ENCODE measurements at regions not wholly inside any gene's neighbourhood (a gene's known extent, or its start where the extent isn't known, plus 50 kb on each side); places are given as distances from the start of the nearest gene placed in this dataset.

GRCh38 chr15:100703032-100703578 lies 100.7 kb downstream of the ASB7 start:
- H3K27me3 ChIP-seq (ENCODE audit: insufficient read depth, low read length): no peaks in the 10 kb centered on the region
- no peak overlapping the region for H3K27ac ChIP-seq (ENCODE audit: low read length)
- no peaks in the 10 kb centered on the region for H3K36me3 ChIP-seq (ENCODE audit: insufficient read depth, low read depth, low read length)
- H3K4me3 ChIP-seq (ENCODE audit: low read length): no peak overlapping the region
- H3K9ac ChIP-seq (ENCODE audit: low read depth, low read length): no peak overlapping the region
- H3K9me3 ChIP-seq (ENCODE audit: insufficient read depth, low read depth, low read length): peaks cover 3% of the 10 kb centered on the region; the same call in 1 of the 2 replicates
- H3K4me1 ChIP-seq (ENCODE audit: insufficient read depth, low read length): no peaks in the 10 kb centered on the region

- peaks cover 3% of the 10 kb centered on the region; the same call in 1 of the 2 replicates for H3K9me3 ChIP-seq (ENCODE audit: insufficient read depth, low read depth, low read length)
- no peaks in the 10 kb centered on the region for H3K36me3 ChIP-seq (ENCODE audit: insufficient read depth, low read depth, low read length)
- H3K27ac ChIP-seq (ENCODE audit: low read length): no peak overlapping the region
- H3K4me1 ChIP-seq (ENCODE audit: insufficient read depth, low read length): no peaks in the 10 kb centered on the region
- no peak overlapping the region for H3K4me3 ChIP-seq (ENCODE audit: low read length)
- H3K27me3 ChIP-seq (ENCODE audit: insufficient read depth, low read length): no peaks in the 10 kb centered on the region
- H3K9ac ChIP-seq (ENCODE audit: low read depth, low read length): no peak overlapping the region
Observed at GRCh38 chr15:100703671-100704070, 101.3 kb downstream of the ASB7 start.

GRCh38 chr15:100704281-100705055 lies 102.1 kb downstream of the ASB7 start:
- H3K27ac ChIP-seq (ENCODE audit: low read length): no peak overlapping the region
- H3K9me3 ChIP-seq (ENCODE audit: insufficient read depth, low read depth, low read length): peaks cover 4% of the 10 kb centered on the region; the same call in 1 of the 2 replicates
- H3K4me1 ChIP-seq (ENCODE audit: insufficient read depth, low read length): no peaks in the 10 kb centered on the region
- H3K4me3 ChIP-seq (ENCODE audit: low read length): no peak overlapping the region
- no peak overlapping the region for H3K9ac ChIP-seq (ENCODE audit: low read depth, low read length)
- H3K36me3 ChIP-seq (ENCODE audit: insufficient read depth, low read depth, low read length): no peaks in the 10 kb centered on the region
- H3K27me3 ChIP-seq (ENCODE audit: insufficient read depth, low read length): no peaks in the 10 kb centered on the region

GRCh38 chr15:100705065-100705464 lies 102.7 kb downstream of the ASB7 start:
- Histone ChIP-seq H3K4me1 (ENCODE audit: insufficient read depth, low read length) (no peaks in the 10 kb centered on the region), H3K36me3 (ENCODE audit: insufficient read depth, low read depth, low read length) (no peaks in the 10 kb centered on the region), H3K9ac (ENCODE audit: low read depth, low read length) (no peak overlapping the region), H3K27me3 (ENCODE audit: insufficient read depth, low read length) (no peaks in the 10 kb centered on the region), H3K27ac (ENCODE audit: low read length) (no peak overlapping the region), H3K9me3 (ENCODE audit: insufficient read depth, low read depth, low read length) (peaks cover 9% of the 10 kb centered on the region), H3K4me3 (ENCODE audit: low read length) (no peak overlapping the region)

GRCh38 chr15:100705841-100706240 lies 103.5 kb downstream of the ASB7 start:
- Histone ChIP-seq H3K9ac (ENCODE audit: low read depth, low read length) (no peak overlapping the region), H3K36me3 (ENCODE audit: insufficient read depth, low read depth, low read length) (no peaks in the 10 kb centered on the region), H3K27me3 (ENCODE audit: insufficient read depth, low read length) (no peaks in the 10 kb centered on the region), H3K27ac (ENCODE audit: low read length) (no peak overlapping the region), H3K4me1 (ENCODE audit: insufficient read depth, low read length) (no peaks in the 10 kb centered on the region), H3K9me3 (ENCODE audit: insufficient read depth, low read depth, low read length) (peaks cover 11% of the 10 kb centered on the region), H3K4me3 (ENCODE audit: low read length) (no peak overlapping the region)

- H3K4me1 ChIP-seq (ENCODE audit: insufficient read depth, low read length): no peaks in the 10 kb centered on the region
- no peak overlapping the region for H3K9ac ChIP-seq (ENCODE audit: low read depth, low read length)
- no peaks in the 10 kb centered on the region for H3K36me3 ChIP-seq (ENCODE audit: insufficient read depth, low read depth, low read length)
- no peak overlapping the region for H3K4me3 ChIP-seq (ENCODE audit: low read length)
- H3K27ac ChIP-seq (ENCODE audit: low read length): no peak overlapping the region
- no peaks in the 10 kb centered on the region for H3K27me3 ChIP-seq (ENCODE audit: insufficient read depth, low read length)
- H3K9me3 ChIP-seq (ENCODE audit: insufficient read depth, low read depth, low read length): peaks cover 11% of the 10 kb centered on the region
Observed at GRCh38 chr15:100707229-100707628, 104.8 kb downstream of the ASB7 start.

GRCh38 chr15:100708916-100709315 lies 106.5 kb downstream of the ASB7 start:
- H3K4me3 ChIP-seq (ENCODE audit: low read length): no peak overlapping the region
- H3K27ac ChIP-seq (ENCODE audit: low read length): no peak overlapping the region
- no peaks in the 10 kb centered on the region for H3K36me3 ChIP-seq (ENCODE audit: insufficient read depth, low read depth, low read length)
- no peaks in the 10 kb centered on the region for H3K27me3 ChIP-seq (ENCODE audit: insufficient read depth, low read length)
- no peaks in the 10 kb centered on the region; the same call in 1 of the 2 replicates for H3K4me1 ChIP-seq (ENCODE audit: insufficient read depth, low read length)
- H3K9ac ChIP-seq (ENCODE audit: low read depth, low read length): no peak overlapping the region
- peaks cover 9% of the 10 kb centered on the region for H3K9me3 ChIP-seq (ENCODE audit: insufficient read depth, low read depth, low read length)

GRCh38 chr15:100710222-100710621 lies 107.8 kb downstream of the ASB7 start:
- H3K9me3 ChIP-seq (ENCODE audit: insufficient read depth, low read depth, low read length): peaks cover 9% of the 10 kb centered on the region
- H3K4me1 ChIP-seq (ENCODE audit: insufficient read depth, low read length): no peaks in the 10 kb centered on the region; the same call in 1 of the 2 replicates
- H3K4me3 ChIP-seq (ENCODE audit: low read length): no peak overlapping the region
- H3K36me3 ChIP-seq (ENCODE audit: insufficient read depth, low read depth, low read length): no peaks in the 10 kb centered on the region
- no peaks in the 10 kb centered on the region for H3K27me3 ChIP-seq (ENCODE audit: insufficient read depth, low read length)
- no peak overlapping the region for H3K9ac ChIP-seq (ENCODE audit: low read depth, low read length)
- H3K27ac ChIP-seq (ENCODE audit: low read length): no peak overlapping the region

GRCh38 chr15:100710744-100711515 lies 108.5 kb downstream of the ASB7 start:
- no peak overlapping the region for H3K9ac ChIP-seq (ENCODE audit: low read depth, low read length)
- H3K4me1 ChIP-seq (ENCODE audit: insufficient read depth, low read length): no peaks in the 10 kb centered on the region; the same call in 1 of the 2 replicates
- no peak overlapping the region for H3K27ac ChIP-seq (ENCODE audit: low read length)

GRCh38 chr15:100711516-100712021 lies 109.2 kb downstream of the ASB7 start:
- Histone ChIP-seq H3K9me3 (ENCODE audit: insufficient read depth, low read depth, low read length) (peaks cover 9% of the 10 kb centered on the region), H3K27ac (ENCODE audit: low read length) (no peak overlapping the region), H3K9ac (ENCODE audit: low read depth, low read length) (no peak overlapping the region), H3K4me1 (ENCODE audit: insufficient read depth, low read length) (no peaks in the 10 kb centered on the region; the same call in 1 of the 2 replicates), H3K4me3 (ENCODE audit: low read length) (no peak overlapping the region), H3K27me3 (ENCODE audit: insufficient read depth, low read length) (no peaks in the 10 kb centered on the region), H3K36me3 (ENCODE audit: insufficient read depth, low read depth, low read length) (no peaks in the 10 kb centered on the region)

More at GRCh38 chr15:100710744-100711515, 108.5 kb downstream of the ASB7 start:
- peaks cover 9% of the 10 kb centered on the region for H3K9me3 ChIP-seq (ENCODE audit: insufficient read depth, low read depth, low read length)
- H3K36me3 ChIP-seq (ENCODE audit: insufficient read depth, low read depth, low read length): no peaks in the 10 kb centered on the region
- no peak overlapping the region for H3K4me3 ChIP-seq (ENCODE audit: low read length)
- no peaks in the 10 kb centered on the region for H3K27me3 ChIP-seq (ENCODE audit: insufficient read depth, low read length)

- Histone ChIP-seq H3K9ac (ENCODE audit: low read depth, low read length) (no peak overlapping the region), H3K4me3 (ENCODE audit: low read length) (no peak overlapping the region), H3K36me3 (ENCODE audit: insufficient read depth, low read depth, low read length) (no peaks in the 10 kb centered on the region), H3K9me3 (ENCODE audit: insufficient read depth, low read depth, low read length) (peaks cover 9% of the 10 kb centered on the region), H3K4me1 (ENCODE audit: insufficient read depth, low read length) (no peaks in the 10 kb centered on the region; the same call in 1 of the 2 replicates), H3K27ac (ENCODE audit: low read length) (no peak overlapping the region), H3K27me3 (ENCODE audit: insufficient read depth, low read length) (no peaks in the 10 kb centered on the region)
Observed at GRCh38 chr15:100712226-100712625, 109.8 kb downstream of the ASB7 start.
